Activated naive CD4-positive, alpha-beta T cell treated with anti-CD3 and anti-CD28 coated beads, Interleukin-2, amount 50 U/mL, for 24 hours (primary cell): ENCODE measurements at regions not wholly inside any gene's neighbourhood (a gene's known extent, or its start where the extent isn't known, plus 50 kb on each side); places are given as distances from the start of the nearest gene placed in this dataset.

Experiments
- H3K27ac Mint-ChIP-seq: one replicate; pipeline ENCODE4 v1.8.0; 2021; ENCODE audit warnings: mild to moderate bottlenecking, mixed read lengths
- H3K27me3 Mint-ChIP-seq: one replicate; pipeline ENCODE4 v1.8.0; 2021; ENCODE audit warnings: mixed read lengths
- H3K36me3 Mint-ChIP-seq: one replicate; pipeline ENCODE4 v1.8.0; 2021; ENCODE audit warnings: mixed read lengths
- H3K4me1 Mint-ChIP-seq: one replicate; pipeline ENCODE4 v1.8.0; 2021; ENCODE audit warnings: mixed read lengths
- H3K4me3 Mint-ChIP-seq: one replicate; pipeline ENCODE4 v1.8.0; 2021; ENCODE audit warnings: mild to moderate bottlenecking, mixed read lengths
- H3K9me3 Mint-ChIP-seq: one replicate; pipeline ENCODE4 v1.8.0; 2021; ENCODE audit warnings: mixed read lengths

- no peaks in the 10 kb centered on the region for H3K27me3 Mint-ChIP-seq
- no peaks in the 10 kb centered on the region for H3K4me1 Mint-ChIP-seq
- H3K36me3 Mint-ChIP-seq, result no peaks in the 10 kb centered on the region
- no peak overlapping the region for H3K27ac Mint-ChIP-seq
- no peak overlapping the region for H3K4me3 Mint-ChIP-seq
- peaks cover 20% of the 10 kb centered on the region for H3K9me3 Mint-ChIP-seq
Measured at GRCh38 chr14:82365471-82365870, 831.8 kb upstream of the SEL1L start.

GRCh38 chr14:82366803-82367202 is 833.1 kb upstream of the SEL1L start:
- Mint-ChIP-seq H3K9me3 (peaks cover 22% of the 10 kb centered on the region), H3K27ac (no peak overlapping the region), H3K36me3 (no peaks in the 10 kb centered on the region), H3K27me3 (no peaks in the 10 kb centered on the region), H3K4me1 (no peaks in the 10 kb centered on the region), H3K4me3 (no peak overlapping the region)

GRCh38 chr14:82379291-82379690 is 845.6 kb upstream of the SEL1L start:
- Mint-ChIP-seq H3K4me1 (no peaks in the 10 kb centered on the region), H3K4me3 (no peak overlapping the region), H3K27ac (no peak overlapping the region), H3K9me3 (peaks cover 9% of the 10 kb centered on the region), H3K27me3 (no peaks in the 10 kb centered on the region), H3K36me3 (no peaks in the 10 kb centered on the region)

GRCh38 chr14:82385048-82385447 is 851.4 kb upstream of the SEL1L start:
- H3K4me3 Mint-ChIP-seq, result no peak overlapping the region
- H3K27ac Mint-ChIP-seq, result no peak overlapping the region
- no peaks in the 10 kb centered on the region for H3K4me1 Mint-ChIP-seq
- H3K36me3 Mint-ChIP-seq, result no peaks in the 10 kb centered on the region
- no peaks in the 10 kb centered on the region for H3K27me3 Mint-ChIP-seq
- H3K9me3 Mint-ChIP-seq, result peaks cover 7% of the 10 kb centered on the region

GRCh38 chr14:82387699-82388098 is 854.0 kb upstream of the SEL1L start:
- Mint-ChIP-seq H3K4me1 (no peaks in the 10 kb centered on the region), H3K27me3 (no peaks in the 10 kb centered on the region), H3K4me3 (no peak overlapping the region), H3K27ac (no peak overlapping the region), H3K36me3 (no peaks in the 10 kb centered on the region), H3K9me3 (peaks cover 7% of the 10 kb centered on the region)

- Mint-ChIP-seq H3K36me3 (no peaks in the 10 kb centered on the region), H3K4me1 (no peaks in the 10 kb centered on the region), H3K4me3 (no peak overlapping the region), H3K27ac (no peak overlapping the region), H3K27me3 (no peaks in the 10 kb centered on the region), H3K9me3 (peaks cover 7% of the 10 kb centered on the region)
Measured at GRCh38 chr14:82388488-82388887, 854.8 kb upstream of the SEL1L start.

- H3K4me1 Mint-ChIP-seq, result no peaks in the 10 kb centered on the region
- H3K27ac Mint-ChIP-seq, result no peak overlapping the region
- no peak overlapping the region for H3K4me3 Mint-ChIP-seq
- no peaks in the 10 kb centered on the region for H3K27me3 Mint-ChIP-seq
- no peaks in the 10 kb centered on the region for H3K36me3 Mint-ChIP-seq
- H3K9me3 Mint-ChIP-seq, result peaks cover 7% of the 10 kb centered on the region
Measured at GRCh38 chr14:82390586-82390985, 856.9 kb upstream of the SEL1L start.

GRCh38 chr14:82394916-82395315 is 861.3 kb upstream of the SEL1L start:
- Mint-ChIP-seq H3K27ac (no peak overlapping the region), H3K4me1 (no peaks in the 10 kb centered on the region), H3K36me3 (no peaks in the 10 kb centered on the region), H3K4me3 (no peak overlapping the region), H3K9me3 (no peaks in the 10 kb centered on the region), H3K27me3 (no peaks in the 10 kb centered on the region)

- Mint-ChIP-seq H3K4me3 (no peak overlapping the region), H3K4me1 (no peaks in the 10 kb centered on the region), H3K27ac (no peak overlapping the region), H3K36me3 (no peaks in the 10 kb centered on the region), H3K9me3 (peaks cover 6% of the 10 kb centered on the region), H3K27me3 (no peaks in the 10 kb centered on the region)
Measured at GRCh38 chr14:82398256-82398655, 864.6 kb upstream of the SEL1L start.

GRCh38 chr14:82403987-82404386 is 870.3 kb upstream of the SEL1L start:
- no peaks in the 10 kb centered on the region for H3K36me3 Mint-ChIP-seq
- H3K27ac Mint-ChIP-seq, result no peak overlapping the region
- H3K9me3 Mint-ChIP-seq, result peaks cover 6% of the 10 kb centered on the region
- no peaks in the 10 kb centered on the region for H3K4me1 Mint-ChIP-seq
- H3K4me3 Mint-ChIP-seq, result no peak overlapping the region
- no peaks in the 10 kb centered on the region for H3K27me3 Mint-ChIP-seq

GRCh38 chr14:82410064-82410463 is 876.4 kb upstream of the SEL1L start:
- Mint-ChIP-seq H3K9me3 (peaks cover 2% of the 10 kb centered on the region), H3K36me3 (no peaks in the 10 kb centered on the region), H3K27me3 (no peaks in the 10 kb centered on the region), H3K4me3 (no peak overlapping the region), H3K27ac (no peak overlapping the region), H3K4me1 (no peaks in the 10 kb centered on the region)

GRCh38 chr14:82411298-82411697 is 877.6 kb upstream of the SEL1L start:
- Mint-ChIP-seq H3K4me3 (no peak overlapping the region), H3K36me3 (no peaks in the 10 kb centered on the region), H3K27ac (peak overlapping the region; percentile 30), H3K27me3 (no peaks in the 10 kb centered on the region), H3K4me1 (no peaks in the 10 kb centered on the region), H3K9me3 (peaks cover 6% of the 10 kb centered on the region)

GRCh38 chr14:82412545-82412944 is 878.9 kb upstream of the SEL1L start:
- Mint-ChIP-seq H3K4me1 (no peaks in the 10 kb centered on the region), H3K27me3 (no peaks in the 10 kb centered on the region), H3K27ac (no peak overlapping the region), H3K9me3 (peaks cover 14% of the 10 kb centered on the region), H3K4me3 (no peak overlapping the region), H3K36me3 (no peaks in the 10 kb centered on the region)

- no peaks in the 10 kb centered on the region for H3K27me3 Mint-ChIP-seq
- no peaks in the 10 kb centered on the region for H3K36me3 Mint-ChIP-seq
- H3K4me1 Mint-ChIP-seq, result no peaks in the 10 kb centered on the region
- no peak overlapping the region for H3K27ac Mint-ChIP-seq
- H3K4me3 Mint-ChIP-seq, result no peak overlapping the region
- peaks cover 28% of the 10 kb centered on the region for H3K9me3 Mint-ChIP-seq
Measured at GRCh38 chr14:82414853-82415539, 881.3 kb upstream of the SEL1L start.

- no peak overlapping the region for H3K27ac Mint-ChIP-seq
- peaks cover 27% of the 10 kb centered on the region for H3K9me3 Mint-ChIP-seq
- no peak overlapping the region for H3K4me3 Mint-ChIP-seq
- no peaks in the 10 kb centered on the region for H3K36me3 Mint-ChIP-seq
- no peaks in the 10 kb centered on the region for H3K4me1 Mint-ChIP-seq
- H3K27me3 Mint-ChIP-seq, result no peaks in the 10 kb centered on the region
Measured at GRCh38 chr14:82419933-82420332, 886.3 kb upstream of the SEL1L start.

- no peaks in the 10 kb centered on the region for H3K36me3 Mint-ChIP-seq
- H3K4me1 Mint-ChIP-seq, result no peaks in the 10 kb centered on the region
- no peaks in the 10 kb centered on the region for H3K27me3 Mint-ChIP-seq
- peaks cover 22% of the 10 kb centered on the region for H3K9me3 Mint-ChIP-seq
- no peak overlapping the region for H3K27ac Mint-ChIP-seq
- no peak overlapping the region for H3K4me3 Mint-ChIP-seq
Measured at GRCh38 chr14:82420871-82421270, 887.2 kb upstream of the SEL1L start.

- Mint-ChIP-seq H3K4me1 (no peaks in the 10 kb centered on the region), H3K4me3 (no peak overlapping the region), H3K27me3 (no peaks in the 10 kb centered on the region), H3K9me3 (peaks cover 22% of the 10 kb centered on the region), H3K36me3 (no peaks in the 10 kb centered on the region), H3K27ac (no peak overlapping the region)
Measured at GRCh38 chr14:82421286-82421685, 887.6 kb upstream of the SEL1L start.
